ENCODE measurements at regions not wholly inside any gene's neighbourhood (a gene's known extent, or its start where the extent isn't known, plus 50 kb on each side); places are given as distances from the start of the nearest gene placed in this dataset.

DNA sequence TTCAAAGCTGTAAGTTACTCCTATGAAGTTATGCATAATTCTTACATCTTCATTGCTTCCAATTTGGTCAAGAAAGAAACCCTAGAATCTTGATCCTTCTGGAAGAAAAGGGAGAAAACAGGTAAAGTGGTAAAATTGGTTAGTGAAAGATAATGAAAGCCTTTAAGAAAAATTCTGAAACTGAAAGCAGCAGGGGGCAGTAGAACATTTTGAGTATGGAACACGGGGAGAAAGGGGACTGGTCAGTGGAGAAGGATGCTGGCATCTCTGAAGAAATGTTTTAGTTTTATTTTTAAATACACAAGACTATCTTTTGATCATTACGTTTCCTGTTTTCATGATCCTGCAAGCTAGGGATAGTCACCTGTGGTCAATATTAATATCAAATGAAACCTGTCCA is 54.3 kb downstream of the SLIT2 start:
- TF ChIP-seq, protein P1, sequence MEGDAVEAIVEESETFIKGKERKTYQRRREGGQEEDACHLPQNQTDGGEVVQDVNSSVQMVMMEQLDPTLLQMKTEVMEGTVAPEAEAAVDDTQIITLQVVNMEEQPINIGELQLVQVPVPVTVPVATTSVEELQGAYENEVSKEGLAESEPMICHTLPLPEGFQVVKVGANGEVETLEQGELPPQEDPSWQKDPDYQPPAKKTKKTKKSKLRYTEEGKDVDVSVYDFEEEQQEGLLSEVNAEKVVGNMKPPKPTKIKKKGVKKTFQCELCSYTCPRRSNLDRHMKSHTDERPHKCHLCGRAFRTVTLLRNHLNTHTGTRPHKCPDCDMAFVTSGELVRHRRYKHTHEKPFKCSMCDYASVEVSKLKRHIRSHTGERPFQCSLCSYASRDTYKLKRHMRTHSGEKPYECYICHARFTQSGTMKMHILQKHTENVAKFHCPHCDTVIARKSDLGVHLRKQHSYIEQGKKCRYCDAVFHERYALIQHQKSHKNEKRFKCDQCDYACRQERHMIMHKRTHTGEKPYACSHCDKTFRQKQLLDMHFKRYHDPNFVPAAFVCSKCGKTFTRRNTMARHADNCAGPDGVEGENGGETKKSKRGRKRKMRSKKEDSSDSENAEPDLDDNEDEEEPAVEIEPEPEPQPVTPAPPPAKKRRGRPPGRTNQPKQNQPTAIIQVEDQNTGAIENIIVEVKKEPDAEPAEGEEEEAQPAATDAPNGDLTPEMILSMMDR (conservative IDR thresholded peaks at IDR 0.05; ENCODE audit: low read depth, low read length): peak; percentile 49
- TF ChIP-seq EZH2phosphoT487 (IDR thresholded peaks at IDR 0.05; ENCODE audit: borderline replicate concordance, low read length) (no peak), EZH2 (IDR thresholded peaks at IDR 0.05; ENCODE audit: low read length, unreplicated experiment) (no peak)
